ENCODE measurements at regions not wholly inside any gene's neighbourhood (a gene's known extent, or its start where the extent isn't known, plus 50 kb on each side); places are given as distances from the start of the nearest gene placed in this dataset.

GRCh38 chr2:193885419-193885818 lies 1690.7 kb upstream of the TMEFF2 start:
- Histone ChIP-seq H3K4me1 (ENCODE audit: control insufficient read depth in 1 of 2, insufficient read depth in 2 of 2, low read length in 2 of 2) (no peaks in the 10 kb centered on the region), H3K9ac (ENCODE audit: insufficient read depth, low read length, poor library complexity, severe bottlenecking) (no peak overlapping the region), H3K9me3 (replicated peaks in 1 of 2; ENCODE audit: control insufficient read depth in 1 of 2, insufficient read depth in 1 of 2, low read length in 2 of 2) (peaks cover 14 to 19% of the 10 kb centered on the region in 2 donors), H4K20me1 (ENCODE audit: insufficient read depth, low read length) (no peaks in the 10 kb centered on the region), H3K27ac (ENCODE audit: low read depth in 1 of 2, low read length in 2 of 2) (no peak overlapping the region), H2AFZ (ENCODE audit: insufficient read depth, low read depth, low read length, poor library complexity, severe bottlenecking) (no peak overlapping the region), H3K27me3 (ENCODE audit: control insufficient read depth in 2 of 2, insufficient read depth in 2 of 2, low read length in 2 of 2) (no peaks in the 10 kb centered on the region), H3K4me2 (replicated peaks; ENCODE audit: extremely low read depth, low read length, poor library complexity, severe bottlenecking) (no peak overlapping the region), H3K79me2 (ENCODE audit: insufficient read depth, low read length) (no peaks in the 10 kb centered on the region), H3K4me3 (replicated peaks in 1 of 3; ENCODE audit: low read depth in 2 of 3, low read length in 3 of 3) (no peak overlapping the region), H3K36me3 (replicated peaks in 1 of 2; ENCODE audit: control insufficient read depth in 1 of 2, insufficient read depth in 2 of 2, low read length in 2 of 2) (no peaks in the 10 kb centered on the region)
- Mint-ChIP-seq H3K36me3 (no peaks in the 10 kb centered on the region), H3K4me1 (no peaks in the 10 kb centered on the region), H3K27me3 (ENCODE audit: low read depth in 3 of 3) (peaks cover 0 to 1% (median 0%) of the 10 kb centered on the region in 3 donors), H3K4me3 (no peak overlapping the region), H3K27ac (no peak overlapping the region), H3K9me3 (peaks cover 0 to 14% (median 6%) of the 10 kb centered on the region in 7 donors)
- TF ChIP-seq CTCF (IDR thresholded peaks at IDR 0.05), result no peak
- intact Hi-C loops (cut with micrococcal nuclease), result no loop called here
- no peak for DNase-seq
- WGBS (ENCODE audit: insufficient coverage), result 86% methylated on average over 1 of the region's 1 CpG

GRCh38 chr2:193883820-193884219 lies 1689.1 kb upstream of the TMEFF2 start:
- no peaks in the 10 kb centered on the region for H3K4me1 ChIP-seq (ENCODE audit: control insufficient read depth in 1 of 2, insufficient read depth in 2 of 2, low read length in 2 of 2)
- no peak overlapping the region for H2AFZ ChIP-seq (ENCODE audit: insufficient read depth, low read depth, low read length, poor library complexity, severe bottlenecking)
- no peak overlapping the region for H3K4me3 Mint-ChIP-seq
- intact Hi-C loops (cut with micrococcal nuclease), result no loop called here
- no peak overlapping the region for H3K9ac ChIP-seq (ENCODE audit: insufficient read depth, low read length, poor library complexity, severe bottlenecking)
- no peaks in the 10 kb centered on the region for H3K36me3 ChIP-seq (replicated peaks in 1 of 2; ENCODE audit: control insufficient read depth in 1 of 2, insufficient read depth in 2 of 2, low read length in 2 of 2)
- H3K27me3 ChIP-seq (ENCODE audit: control insufficient read depth in 2 of 2, insufficient read depth in 2 of 2, low read length in 2 of 2), result no peaks in the 10 kb centered on the region
- H3K79me2 ChIP-seq (ENCODE audit: insufficient read depth, low read length), result no peaks in the 10 kb centered on the region
- TF ChIP-seq CTCF (IDR thresholded peaks at IDR 0.05), result no peak
- H3K4me2 ChIP-seq (replicated peaks; ENCODE audit: extremely low read depth, low read length, poor library complexity, severe bottlenecking), result no peak overlapping the region
- no peak for DNase-seq
- no peaks in the 10 kb centered on the region for H3K36me3 Mint-ChIP-seq
- H3K27me3 Mint-ChIP-seq (ENCODE audit: low read depth in 3 of 3), result peaks cover 0 to 1% (median 0%) of the 10 kb centered on the region in 3 donors
- no peaks in the 10 kb centered on the region for H3K4me1 Mint-ChIP-seq
- peaks cover 0 to 12% (median 6%) of the 10 kb centered on the region in 7 donors for H3K9me3 Mint-ChIP-seq
- H3K27ac ChIP-seq (ENCODE audit: low read depth in 1 of 2, low read length in 2 of 2), result no peak overlapping the region
- no peaks in the 10 kb centered on the region for H4K20me1 ChIP-seq (ENCODE audit: insufficient read depth, low read length)
- H3K9me3 ChIP-seq (replicated peaks in 1 of 2; ENCODE audit: control insufficient read depth in 1 of 2, insufficient read depth in 1 of 2, low read length in 2 of 2), result peaks cover 14 to 19% of the 10 kb centered on the region in 2 donors
- H3K4me3 ChIP-seq (replicated peaks in 1 of 3; ENCODE audit: low read depth in 2 of 3, low read length in 3 of 3), result no peak overlapping the region
- no peak overlapping the region for H3K27ac Mint-ChIP-seq

All from CD14-positive monocyte (primary cell).